Psoas muscle (tissue), 7 donors: ENCODE measurements at regions not wholly inside any gene's neighbourhood (a gene's known extent, or its start where the extent isn't known, plus 50 kb on each side); places are given as distances from the start of the nearest gene placed in this dataset.
A peak's percentile ranks its signal among the peaks of the same experiment; 100 is the strongest.

Experiments
- ATAC-seq, 4 donors: fragments of 200-7000 bp; cut with Tn5 transposase; one replicate each; pipeline ENCODE4 v1.9.1; 2020; ENCODE audit warnings: moderate library complexity in 3 of 4, mild to moderate bottlenecking in 2 of 4
- DNase-seq, 2 donors: peaks; one replicate each; pipeline ENCODE4 v3.0.0-alpha.2; 2020
- H3K27ac ChIP-seq: fragments of 200-600 bp; one replicate; pipeline ENCODE4 v1.8.0; 2022
- H3K27me3 ChIP-seq, 3 donors: fragments of 200-600 bp in 1 of 3; one replicate each; pipeline versions ENCODE4 v1.6.1 to v1.8.0; 2013 to 2022; ENCODE audit warnings: low read length in 2 of 3, mild to moderate bottlenecking in 2 of 3, moderate library complexity in 1 of 3; ENCODE audit not compliant: insufficient read depth in 3 of 3
- H3K36me3 ChIP-seq, 2 donors: fragments of 200-600 bp in 1 of 2; one replicate each; pipeline versions ENCODE4 v1.6.1 to v1.8.0; 2013 to 2022; ENCODE audit warnings: low read depth in 1 of 2, mild to moderate bottlenecking in 1 of 2, moderate library complexity in 1 of 2; ENCODE audit not compliant: insufficient read depth in 1 of 2
- H3K4me1 ChIP-seq: fragments of 200-600 bp; one replicate; pipeline ENCODE4 v1.8.0; 2022
- H3K4me3 ChIP-seq: fragments of 200-600 bp; one replicate; pipeline ENCODE4 v1.8.0; 2022; ENCODE audit warnings: mild to moderate bottlenecking
- H3K9me3 ChIP-seq: fragments of 200-600 bp; one replicate; pipeline ENCODE4 v1.8.0; 2022
- WGBS, 3 donors: extraction: QIAGEN DNeasy Blood & Tissue Kit; methylation state at CpG; one replicate each; pipeline versions ENCODE4 v1.1.6 to v1.1.7; 2013; 5-methylcytosine and 5-hydroxymethylcytosine counted together
- intact Hi-C, 2 donors: fragments of 100-400 bp; cut with DNase I; formaldehyde crosslinking; loops; one replicate each; pipeline versions ENCODE4 v1.11.0 to v1.14.2; 2022
- TF ChIP-seq, protein P1 (sequence below): fragments of 200-600 bp; IDR thresholded peaks from one replicate; pipeline ENCODE4 v1.8.0; 2022; ENCODE audit warnings: antibody characterized with exemption
- donor health status: healthy with polysubstance abuse.
- donor health status: DM: no; HTN: no; CAD: no; lungs with moderate emphysema.
- donor health status: Bipolar disorder and iron deficiency.
- donor health status: healthy.
- donor health status: DM: yes; HTN: yes; CAD: no.
- donor health status: DM: no; HTN: no; CAD: no.
- donor health status: DM: yes; HTN: yes; CAD: no.

DNA sequence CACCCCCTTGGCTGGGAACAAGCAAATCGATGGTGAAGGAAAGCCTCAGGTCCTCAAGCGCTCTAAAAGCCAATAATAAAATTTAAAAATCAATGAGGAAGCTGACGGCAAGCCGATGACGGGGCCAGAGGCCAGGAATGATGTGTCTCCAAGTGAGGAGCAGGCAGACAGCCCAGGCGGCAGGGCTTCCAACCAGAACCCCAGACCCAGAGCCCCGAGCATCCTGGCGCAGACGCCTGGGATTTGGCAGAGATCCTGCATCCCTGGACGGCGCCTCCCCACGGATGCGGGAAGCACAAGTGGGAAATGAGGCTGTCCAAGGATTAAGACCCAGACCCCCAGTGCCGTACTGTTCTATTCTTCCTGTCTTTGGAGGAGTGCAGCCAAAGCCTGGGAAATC lies 123.0 kb upstream of the PROK2 start:
- H3K9me3 ChIP-seq: no peaks in the 10 kb centered on the region
- H3K4me3 ChIP-seq: no peak overlapping the region
- TF ChIP-seq, protein P1, sequence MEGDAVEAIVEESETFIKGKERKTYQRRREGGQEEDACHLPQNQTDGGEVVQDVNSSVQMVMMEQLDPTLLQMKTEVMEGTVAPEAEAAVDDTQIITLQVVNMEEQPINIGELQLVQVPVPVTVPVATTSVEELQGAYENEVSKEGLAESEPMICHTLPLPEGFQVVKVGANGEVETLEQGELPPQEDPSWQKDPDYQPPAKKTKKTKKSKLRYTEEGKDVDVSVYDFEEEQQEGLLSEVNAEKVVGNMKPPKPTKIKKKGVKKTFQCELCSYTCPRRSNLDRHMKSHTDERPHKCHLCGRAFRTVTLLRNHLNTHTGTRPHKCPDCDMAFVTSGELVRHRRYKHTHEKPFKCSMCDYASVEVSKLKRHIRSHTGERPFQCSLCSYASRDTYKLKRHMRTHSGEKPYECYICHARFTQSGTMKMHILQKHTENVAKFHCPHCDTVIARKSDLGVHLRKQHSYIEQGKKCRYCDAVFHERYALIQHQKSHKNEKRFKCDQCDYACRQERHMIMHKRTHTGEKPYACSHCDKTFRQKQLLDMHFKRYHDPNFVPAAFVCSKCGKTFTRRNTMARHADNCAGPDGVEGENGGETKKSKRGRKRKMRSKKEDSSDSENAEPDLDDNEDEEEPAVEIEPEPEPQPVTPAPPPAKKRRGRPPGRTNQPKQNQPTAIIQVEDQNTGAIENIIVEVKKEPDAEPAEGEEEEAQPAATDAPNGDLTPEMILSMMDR: no peak
- no peak overlapping the region for H3K27ac ChIP-seq
- intact Hi-C loops: no loop called here
- WGBS, 3 donors: 11 to 16% (median 15%) methylated on average over 14 of the region's 14 CpGs
- no peaks in the 10 kb centered on the region for H3K36me3 ChIP-seq
- no peaks in the 10 kb centered on the region for H3K4me1 ChIP-seq
- ATAC-seq: no peak
- peaks cover 0 to 10% (median 0%) of the 10 kb centered on the region in 3 donors for H3K27me3 ChIP-seq
- peak in 1 of 2 donors; percentile 20 for DNase-seq

DNA sequence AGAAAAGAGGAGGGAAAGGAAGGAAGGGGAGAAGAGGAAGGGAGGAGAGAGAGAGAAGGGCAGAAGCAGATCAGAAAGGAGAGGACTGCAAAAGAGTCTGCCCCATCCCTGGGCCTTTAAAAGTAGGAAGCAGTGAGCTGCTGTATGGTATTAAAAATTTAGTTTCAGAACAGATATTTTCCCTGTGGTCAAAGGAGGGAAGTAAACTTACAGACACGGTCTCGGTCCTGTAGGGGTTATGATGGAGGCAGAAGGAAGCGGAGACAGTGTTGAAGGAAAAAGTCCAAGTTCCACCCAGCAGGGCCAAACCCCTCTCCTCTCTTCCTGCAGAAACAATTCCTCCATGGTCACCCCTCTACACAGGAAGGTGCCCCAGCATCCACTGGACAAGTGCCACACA lies 122.0 kb upstream of the PROK2 start:
- WGBS, 3 donors: 66 to 74% (median 74%) methylated on average over 3 of the region's 3 CpGs
- Histone ChIP-seq H3K27ac (no peak overlapping the region), H3K4me3 (no peak overlapping the region), H3K9me3 (no peaks in the 10 kb centered on the region), H3K27me3 (peaks cover 0 to 10% (median 0%) of the 10 kb centered on the region in 3 donors), H3K4me1 (no peaks in the 10 kb centered on the region), H3K36me3 (no peaks in the 10 kb centered on the region)
- TF ChIP-seq, protein P1: no peak
- DNase-seq (no peak), ATAC-seq (no peak)
- intact Hi-C loops: no loop called here

DNA sequence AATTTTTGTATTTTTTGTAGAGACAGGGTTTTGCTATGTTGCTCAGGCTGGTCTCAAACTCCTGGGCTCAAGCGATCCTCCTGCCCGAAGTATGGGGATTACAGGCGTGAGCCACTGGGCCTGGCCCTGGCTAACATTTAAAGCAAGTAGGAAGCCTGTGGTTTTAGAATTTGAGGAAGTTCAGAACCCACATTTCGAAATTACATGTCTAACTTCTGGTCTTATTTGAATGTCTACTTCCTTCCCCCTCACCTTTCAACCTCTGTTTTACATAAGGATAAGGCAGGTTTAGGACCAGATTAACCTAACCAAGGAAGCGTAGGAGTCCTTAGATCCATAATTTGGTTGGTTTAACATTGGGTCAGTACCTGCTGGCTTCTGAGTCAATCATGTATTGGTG lies 120.5 kb upstream of the PROK2 start:
- Histone ChIP-seq H3K4me1 (no peaks in the 10 kb centered on the region), H3K9me3 (no peaks in the 10 kb centered on the region), H3K36me3 (no peaks in the 10 kb centered on the region), H3K4me3 (no peak overlapping the region), H3K27me3 (peaks cover 0 to 10% (median 0%) of the 10 kb centered on the region in 3 donors), H3K27ac (no peak overlapping the region)
- intact Hi-C loops: no loop called here
- TF ChIP-seq, protein P1: no peak
- DNase-seq (no peak), ATAC-seq (no peak)
- WGBS, 3 donors: 80 to 95% (median 90%) methylated on average over 5 of the region's 5 CpGs

DNA sequence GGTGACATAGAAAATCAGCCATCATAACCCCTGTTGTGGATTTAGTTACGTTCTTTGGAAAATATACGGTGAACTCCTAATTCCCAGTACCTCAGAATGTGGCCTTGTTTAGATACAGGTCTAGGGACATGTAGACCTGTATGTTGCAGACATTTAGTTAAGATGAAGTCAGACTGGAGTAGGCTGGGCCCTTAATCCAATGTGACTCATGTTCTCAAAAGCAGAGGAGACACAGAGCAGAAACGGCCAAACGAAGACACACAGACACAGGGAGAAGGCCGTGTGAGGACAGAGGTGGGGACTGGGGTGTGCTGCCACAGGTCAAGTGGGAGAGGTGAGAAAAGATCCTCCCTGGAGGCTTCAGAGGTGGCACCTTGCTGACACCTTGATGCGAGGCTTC lies 119.0 kb upstream of the PROK2 start:
- no peaks in the 10 kb centered on the region for H3K36me3 ChIP-seq
- peaks cover 0 to 10% (median 0%) of the 10 kb centered on the region in 3 donors for H3K27me3 ChIP-seq
- intact Hi-C loops: no loop called here
- TF ChIP-seq, protein P1: no peak
- 90 to 96% (median 95%) methylated on average over 6 of the region's 6 CpGs for WGBS, 3 donors
- H3K27ac ChIP-seq: no peak overlapping the region
- no peak for DNase-seq
- no peak for ATAC-seq
- no peak overlapping the region for H3K4me3 ChIP-seq
- H3K4me1 ChIP-seq: no peaks in the 10 kb centered on the region
- H3K9me3 ChIP-seq: no peaks in the 10 kb centered on the region

DNA sequence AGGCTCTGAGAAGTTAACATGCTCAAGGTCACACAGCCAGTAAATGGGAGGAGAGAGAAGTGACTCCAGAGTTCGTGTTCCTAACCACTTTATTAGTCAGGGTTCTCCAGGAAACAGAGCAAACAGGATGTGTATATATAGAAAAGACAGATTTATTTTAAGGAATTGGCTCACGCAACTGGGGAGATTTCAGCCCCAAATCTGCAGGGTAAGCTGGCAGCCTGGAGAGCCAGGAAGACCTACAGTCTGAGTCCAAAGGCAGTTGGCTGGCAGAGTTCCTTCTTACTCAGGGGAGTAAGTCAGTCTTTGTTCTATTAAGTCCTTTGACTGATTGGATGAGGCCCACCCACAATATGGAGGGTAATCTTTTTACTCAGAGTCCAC lies 118.2 kb upstream of the PROK2 start:
- 33 to 53% (median 37%) methylated on average over 2 of the region's 2 CpGs for WGBS, 3 donors
- intact Hi-C loops: no loop called here
- ATAC-seq: no peak

More for the DNA sequence above, 118.2 kb upstream of the PROK2 start:
- TF ChIP-seq, protein P1: no peak
- no peaks in the 10 kb centered on the region for H3K36me3 ChIP-seq
- H3K4me1 ChIP-seq: no peaks in the 10 kb centered on the region
- H3K27ac ChIP-seq: no peak overlapping the region
- H3K9me3 ChIP-seq: no peaks in the 10 kb centered on the region
- peaks cover 0 to 9% (median 0%) of the 10 kb centered on the region in 3 donors for H3K27me3 ChIP-seq
- no peak for DNase-seq
- no peak overlapping the region for H3K4me3 ChIP-seq
